ENCODE measurements at regions not wholly inside any gene's neighbourhood (a gene's known extent, or its start where the extent isn't known, plus 50 kb on each side); places are given as distances from the start of the nearest gene placed in this dataset.

- intact Hi-C loops (cut with DNase I) = no loop called here
- DNase-seq (no peak), ATAC-seq (no peak), FAIRE-seq (no peak)
- TF ChIP-seq CTCF (IDR thresholded peaks at IDR 0.05) = no peak
- no peaks in the 10 kb centered on the region for H3K4me1 ChIP-seq
- no peaks in the 10 kb centered on the region for H3K9me3 ChIP-seq
- H3K4me3 ChIP-seq = no peak overlapping the region
- H3K27me3 ChIP-seq = no peaks in the 10 kb centered on the region
- no peak overlapping the region for H3K27ac ChIP-seq
- H3K36me3 ChIP-seq = no peaks in the 10 kb centered on the region
These were observed 504.1 kb upstream of the CDIN1 start for GRCh38 chr15:36075333-36075732.

- FAIRE-seq (no peak), DNase-seq (no peak), ATAC-seq (no peak)
- Histone ChIP-seq H3K27ac (no peak overlapping the region), H3K4me1 (no peaks in the 10 kb centered on the region), H3K27me3 (no peaks in the 10 kb centered on the region), H3K36me3 (no peaks in the 10 kb centered on the region), H3K4me3 (no peak overlapping the region), H3K9me3 (no peaks in the 10 kb centered on the region)
- intact Hi-C loops (cut with DNase I) = no loop called here
- WGBS, 2 donors = 63 to 66% methylated on average over 3 of the region's 3 CpGs
- TF ChIP-seq CTCF (IDR thresholded peaks at IDR 0.05) = no peak
These were observed 500.4 kb upstream of the CDIN1 start for GRCh38 chr15:36079021-36079420.

GRCh38 chr15:36080759-36081158, 498.7 kb upstream of the CDIN1 start:
- DNase-seq (no peak), FAIRE-seq (no peak), ATAC-seq (no peak)
- WGBS, 2 donors = 46 to 53% methylated on average over 4 of the region's 4 CpGs
- Histone ChIP-seq H3K27ac (no peak overlapping the region), H3K27me3 (no peaks in the 10 kb centered on the region), H3K4me1 (no peaks in the 10 kb centered on the region), H3K36me3 (no peaks in the 10 kb centered on the region), H3K9me3 (peaks cover 0 to 10% (median 0%) of the 10 kb centered on the region in 4 donors), H3K4me3 (no peak overlapping the region)
- intact Hi-C loops (cut with DNase I) = no loop called here
- TF ChIP-seq CTCF (IDR thresholded peaks at IDR 0.05) = no peak

- DNase-seq (no peak), ATAC-seq (no peak), FAIRE-seq (no peak)
- H3K4me1 ChIP-seq = no peaks in the 10 kb centered on the region
- no peak overlapping the region for H3K4me3 ChIP-seq
- intact Hi-C loops (cut with DNase I) = no loop called here
- no peak overlapping the region for H3K27ac ChIP-seq
- H3K36me3 ChIP-seq = no peaks in the 10 kb centered on the region
- 51 to 62% methylated on average over 1 of the region's 1 CpG for WGBS, 2 donors
- no peaks in the 10 kb centered on the region for H3K27me3 ChIP-seq
- H3K9me3 ChIP-seq = peaks cover 0 to 4% (median 0%) of the 10 kb centered on the region in 4 donors
- no peak for TF ChIP-seq CTCF (IDR thresholded peaks at IDR 0.05)
These were observed 489.0 kb upstream of the CDIN1 start for GRCh38 chr15:36090286-36090946.

- H3K4me1 ChIP-seq = no peaks in the 10 kb centered on the region
- FAIRE-seq (no peak), ATAC-seq (no peak), DNase-seq (no peak)
- H3K36me3 ChIP-seq = no peaks in the 10 kb centered on the region
- no peak overlapping the region for H3K27ac ChIP-seq
- no peak for TF ChIP-seq CTCF (IDR thresholded peaks at IDR 0.05)
- 66 to 70% methylated on average over 6 of the region's 6 CpGs for WGBS, 2 donors
- intact Hi-C loops (cut with DNase I) = no loop called here
- no peaks in the 10 kb centered on the region for H3K9me3 ChIP-seq
- H3K4me3 ChIP-seq = no peak overlapping the region
- H3K27me3 ChIP-seq = no peaks in the 10 kb centered on the region
These were observed 472.6 kb upstream of the CDIN1 start for GRCh38 chr15:36106640-36107335.

Data from pancreas (tissue), 10 donors.